Glutamatergic neuron (in vitro differentiated cells): ENCODE measurements at regions not wholly inside any gene's neighbourhood (a gene's known extent, or its start where the extent isn't known, plus 50 kb on each side); places are given as distances from the start of the nearest gene placed in this dataset.
"Not testable (repeated sequence)": the region's sequence is repeated elsewhere in the genome, so short reads cannot be mapped to it uniquely, and the experiment has no call there.

Experiments
- DNase-seq: peaks from one replicate; pipeline ENCODE4 v3.0.0; 2022
- H3K27ac Mint-ChIP-seq: one replicate; pipeline ENCODE4 v1.8.0; 2020; ENCODE audit warnings: mild to moderate bottlenecking, mixed read lengths, inconsistent platforms; ENCODE audit not compliant: unreplicated experiment
- H3K27me3 Mint-ChIP-seq: one replicate; pipeline ENCODE4 v1.8.0; 2020; ENCODE audit warnings: mild to moderate bottlenecking, moderate library complexity, mixed read lengths, inconsistent platforms; ENCODE audit not compliant: unreplicated experiment
- H3K36me3 Mint-ChIP-seq: one replicate; pipeline ENCODE4 v1.8.0; 2020; ENCODE audit warnings: mild to moderate bottlenecking, mixed read lengths, inconsistent platforms; ENCODE audit not compliant: unreplicated experiment
- H3K4me1 Mint-ChIP-seq: one replicate; pipeline ENCODE4 v1.8.0; 2020; ENCODE audit warnings: mild to moderate bottlenecking, low read depth, mixed read lengths, inconsistent platforms; ENCODE audit not compliant: unreplicated experiment
- H3K4me3 Mint-ChIP-seq: one replicate; pipeline ENCODE4 v1.8.0; 2020; ENCODE audit warnings: mild to moderate bottlenecking, mixed read lengths, inconsistent platforms; ENCODE audit not compliant: unreplicated experiment
- H3K9me3 Mint-ChIP-seq: one replicate; pipeline ENCODE4 v1.8.0; 2020; ENCODE audit warnings: mild to moderate bottlenecking, moderate library complexity, mixed read lengths, inconsistent platforms; ENCODE audit not compliant: unreplicated experiment
- TF ChIP-seq, protein P1 (sequence below): fragments of 200-600 bp; sonication (generic); IDR thresholded peaks from one replicate; pipeline ENCODE4 v1.5.0; 2021; ENCODE audit not compliant: partially characterized antibody, unreplicated experiment

DNA sequence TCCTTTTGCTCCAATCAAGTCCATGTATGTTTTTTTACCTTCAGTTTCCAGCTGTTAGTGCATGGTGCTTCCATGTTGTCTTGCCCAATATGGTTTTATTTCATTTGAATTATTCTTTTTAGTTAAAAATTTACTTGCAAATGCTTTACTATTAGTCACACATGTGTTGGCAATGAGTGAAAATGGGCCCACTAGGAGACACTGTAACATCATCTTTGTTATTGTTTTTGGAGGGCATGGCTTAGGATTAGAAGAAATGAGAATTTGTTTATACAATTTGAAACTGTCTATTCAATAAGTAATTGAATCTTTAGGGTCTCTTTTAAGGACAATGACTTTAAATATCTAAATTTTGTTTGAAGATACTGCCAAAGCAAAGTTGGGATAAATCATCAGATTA, 133.7 kb downstream of the BRMS1L start:
- Mint-ChIP-seq H3K9me3 (no peaks in the 10 kb centered on the region), H3K36me3 (no peaks in the 10 kb centered on the region), H3K4me1 (no peaks in the 10 kb centered on the region), H3K27me3 (no peaks in the 10 kb centered on the region), H3K4me3 (no peak overlapping the region), H3K27ac (no peak overlapping the region)
- TF ChIP-seq, protein P1, sequence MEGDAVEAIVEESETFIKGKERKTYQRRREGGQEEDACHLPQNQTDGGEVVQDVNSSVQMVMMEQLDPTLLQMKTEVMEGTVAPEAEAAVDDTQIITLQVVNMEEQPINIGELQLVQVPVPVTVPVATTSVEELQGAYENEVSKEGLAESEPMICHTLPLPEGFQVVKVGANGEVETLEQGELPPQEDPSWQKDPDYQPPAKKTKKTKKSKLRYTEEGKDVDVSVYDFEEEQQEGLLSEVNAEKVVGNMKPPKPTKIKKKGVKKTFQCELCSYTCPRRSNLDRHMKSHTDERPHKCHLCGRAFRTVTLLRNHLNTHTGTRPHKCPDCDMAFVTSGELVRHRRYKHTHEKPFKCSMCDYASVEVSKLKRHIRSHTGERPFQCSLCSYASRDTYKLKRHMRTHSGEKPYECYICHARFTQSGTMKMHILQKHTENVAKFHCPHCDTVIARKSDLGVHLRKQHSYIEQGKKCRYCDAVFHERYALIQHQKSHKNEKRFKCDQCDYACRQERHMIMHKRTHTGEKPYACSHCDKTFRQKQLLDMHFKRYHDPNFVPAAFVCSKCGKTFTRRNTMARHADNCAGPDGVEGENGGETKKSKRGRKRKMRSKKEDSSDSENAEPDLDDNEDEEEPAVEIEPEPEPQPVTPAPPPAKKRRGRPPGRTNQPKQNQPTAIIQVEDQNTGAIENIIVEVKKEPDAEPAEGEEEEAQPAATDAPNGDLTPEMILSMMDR: no peak
- DNase-seq: no peak

DNA sequence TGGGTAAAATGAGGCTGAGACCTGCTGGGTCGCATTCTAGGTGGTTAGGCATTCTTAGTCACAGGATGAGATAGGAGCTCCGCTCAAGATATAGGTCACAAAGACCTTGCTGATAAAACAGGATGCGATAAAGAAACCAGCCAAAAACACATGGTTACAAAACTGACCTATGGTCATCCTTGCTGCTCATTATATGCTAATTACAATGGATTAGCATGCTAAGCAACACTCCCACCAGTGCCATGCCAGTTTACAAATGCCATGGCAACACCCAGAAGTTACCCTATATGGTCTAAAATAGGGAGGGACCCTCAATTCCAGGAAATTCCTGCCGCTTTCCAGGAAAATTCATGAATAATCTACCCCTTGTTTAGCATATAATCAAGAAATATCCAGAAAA, 132.4 kb downstream of the BRMS1L start:
- Mint-ChIP-seq H3K4me1 (no peaks in the 10 kb centered on the region), H3K27ac (no peak overlapping the region), H3K9me3 (no peaks in the 10 kb centered on the region), H3K36me3 (no peaks in the 10 kb centered on the region), H3K27me3 (no peaks in the 10 kb centered on the region), H3K4me3 (no peak overlapping the region)
- no peak for DNase-seq
- TF ChIP-seq, protein P1: no peak

DNA sequence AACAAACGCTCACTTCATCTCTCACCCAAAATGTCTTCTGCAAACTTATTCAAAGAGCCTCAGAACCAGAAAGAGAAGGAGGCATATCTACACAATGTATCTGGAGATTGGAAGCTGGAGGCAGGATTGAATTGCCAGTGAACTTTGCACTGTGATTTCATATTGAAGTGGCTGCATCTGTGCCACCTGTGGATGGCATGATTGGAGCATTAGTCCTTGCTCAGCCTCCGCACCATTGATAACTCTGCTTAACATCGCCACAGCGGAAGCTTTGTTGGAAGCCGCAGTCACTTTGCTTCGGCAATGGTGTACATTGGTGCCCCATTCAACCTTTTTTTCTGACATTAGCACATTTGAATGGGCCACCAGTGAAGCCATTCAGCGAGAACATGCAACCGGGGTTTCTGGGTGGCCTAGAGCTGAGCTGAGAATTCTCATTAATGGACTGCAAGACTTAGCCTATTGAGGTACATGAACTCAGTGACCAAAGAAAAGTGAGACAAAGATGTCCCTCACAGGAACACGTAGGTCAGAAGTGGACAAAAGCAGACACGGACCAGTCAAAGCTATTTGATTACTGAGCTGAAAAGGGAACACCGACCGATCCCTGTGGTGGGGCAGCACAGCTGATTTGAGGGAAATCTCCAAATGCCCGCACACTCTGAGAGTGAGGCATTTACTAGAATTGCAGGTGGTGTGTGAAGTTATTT, 130.4 kb downstream of the BRMS1L start:
- TF ChIP-seq, protein P1: no peak
- Mint-ChIP-seq H3K4me3 (no peak overlapping the region), H3K36me3 (no peaks in the 10 kb centered on the region), H3K27me3 (no peaks in the 10 kb centered on the region), H3K27ac (no peak overlapping the region), H3K9me3 (no peaks in the 10 kb centered on the region), H3K4me1 (no peaks in the 10 kb centered on the region)
- DNase-seq: no peak

DNA sequence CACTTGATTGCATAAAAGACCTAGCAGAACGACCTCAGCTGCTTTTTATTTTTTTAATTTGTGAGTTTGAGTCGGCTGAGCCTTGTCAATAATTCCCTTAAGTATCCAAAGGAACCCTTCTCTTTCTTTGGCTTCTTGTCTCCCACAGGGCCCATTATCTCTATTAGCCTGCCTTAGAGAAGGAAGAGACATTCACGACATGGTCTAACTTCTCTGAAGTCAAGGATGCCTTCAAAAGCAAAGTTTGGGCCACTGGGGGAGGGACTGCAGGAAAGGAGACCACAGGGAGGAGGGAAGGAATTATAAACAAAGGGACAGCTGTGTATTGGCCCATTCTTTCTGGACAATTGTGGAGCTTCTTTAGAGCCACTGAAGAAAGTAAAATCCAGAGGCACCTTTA, 126.4 kb downstream of the BRMS1L start:
- H3K27me3 Mint-ChIP-seq: no peaks in the 10 kb centered on the region
- H3K27ac Mint-ChIP-seq: no peak overlapping the region
- no peaks in the 10 kb centered on the region for H3K9me3 Mint-ChIP-seq
- no peaks in the 10 kb centered on the region for H3K36me3 Mint-ChIP-seq
- H3K4me1 Mint-ChIP-seq: no peaks in the 10 kb centered on the region
- H3K4me3 Mint-ChIP-seq: no peak overlapping the region
- TF ChIP-seq, protein P1: no peak
- no peak for DNase-seq

DNA sequence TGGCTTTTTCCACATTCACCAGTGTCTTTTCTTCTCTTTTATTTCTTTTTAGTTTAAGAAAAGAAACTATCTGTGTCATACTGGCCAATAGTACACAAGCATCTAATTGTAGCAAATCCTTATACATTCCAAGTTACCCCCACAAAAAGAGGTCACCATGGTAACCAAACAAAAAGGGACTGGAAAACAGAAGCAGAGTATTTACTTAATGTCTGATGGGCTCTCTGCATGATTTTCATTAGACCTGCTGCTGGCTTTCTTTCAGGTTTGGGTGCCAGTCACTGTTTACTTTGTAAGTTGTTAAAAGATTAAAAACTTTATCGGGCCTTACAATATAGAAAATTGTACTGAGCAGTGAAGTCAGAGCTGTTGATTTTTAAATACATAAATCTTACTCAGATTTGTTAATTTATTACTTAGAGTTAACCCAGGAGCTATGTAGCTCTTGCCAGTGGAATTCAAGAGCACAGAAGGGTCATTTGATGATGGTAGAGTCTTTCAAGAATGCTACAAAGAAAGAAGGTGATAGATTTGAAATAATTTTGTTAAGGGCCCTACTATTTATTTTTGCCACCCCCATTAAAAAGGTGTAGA, 123.9 kb downstream of the BRMS1L start:
- TF ChIP-seq, protein P1: no peak
- Mint-ChIP-seq H3K4me3 (no peak overlapping the region), H3K27ac (no peak overlapping the region), H3K9me3 (no peaks in the 10 kb centered on the region), H3K27me3 (no peaks in the 10 kb centered on the region), H3K36me3 (no peaks in the 10 kb centered on the region), H3K4me1 (no peaks in the 10 kb centered on the region)
- DNase-seq: no peak

DNA sequence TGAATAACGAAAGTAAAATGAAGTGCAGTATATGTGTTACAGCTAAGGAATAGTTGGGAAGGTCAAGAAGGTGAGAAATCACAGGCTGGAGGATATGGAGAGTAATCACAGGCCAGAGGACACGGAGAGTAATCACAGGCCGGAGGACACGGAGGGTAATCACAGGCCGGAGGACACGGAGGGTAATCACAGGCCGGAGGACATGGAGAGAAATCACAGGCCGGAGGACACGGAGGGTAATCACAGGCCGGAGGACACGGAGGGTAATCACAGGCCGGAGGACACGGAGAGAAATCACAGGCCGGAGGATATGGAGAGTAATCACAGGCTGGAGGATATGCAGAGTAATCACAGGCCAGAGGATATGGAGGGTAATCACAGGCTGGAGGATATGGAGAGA, 121.8 kb downstream of the BRMS1L start:
- not testable (repeated sequence) for DNase-seq, H3K27me3 Mint-ChIP-seq

More for the DNA sequence above, 121.8 kb downstream of the BRMS1L start:
- H3K36me3 Mint-ChIP-seq, H3K27ac Mint-ChIP-seq, H3K9me3 Mint-ChIP-seq, H3K4me1 Mint-ChIP-seq, H3K4me3 Mint-ChIP-seq: not testable (repeated sequence)
